ENCODE measurements at regions not wholly inside any gene's neighbourhood (a gene's known extent, or its start where the extent isn't known, plus 50 kb on each side); places are given as distances from the start of the nearest gene placed in this dataset.

- Histone ChIP-seq H3K9me3 (ENCODE audit: low read depth) (no peaks in the 10 kb centered on the region), H3K9me2 (replicated peaks; ENCODE audit: insufficient read depth) (no peaks in the 10 kb centered on the region), H3K4me3 (no peak overlapping the region), H3K79me2 (no peaks in the 10 kb centered on the region), H3K4me1 (ENCODE audit: insufficient read depth) (no peaks in the 10 kb centered on the region), H4K20me1 (ENCODE audit: insufficient read depth, poor library complexity, severe bottlenecking) (no peaks in the 10 kb centered on the region), H3K36me3 (replicated peaks; ENCODE audit: insufficient read depth, low read depth) (no peaks in the 10 kb centered on the region), H3K27me3 (no peaks in the 10 kb centered on the region), H2AFZ (no peak overlapping the region), H3K4me2 (no peak overlapping the region), H3K27ac (no peak overlapping the region)
- TF ChIP-seq, protein P1, sequence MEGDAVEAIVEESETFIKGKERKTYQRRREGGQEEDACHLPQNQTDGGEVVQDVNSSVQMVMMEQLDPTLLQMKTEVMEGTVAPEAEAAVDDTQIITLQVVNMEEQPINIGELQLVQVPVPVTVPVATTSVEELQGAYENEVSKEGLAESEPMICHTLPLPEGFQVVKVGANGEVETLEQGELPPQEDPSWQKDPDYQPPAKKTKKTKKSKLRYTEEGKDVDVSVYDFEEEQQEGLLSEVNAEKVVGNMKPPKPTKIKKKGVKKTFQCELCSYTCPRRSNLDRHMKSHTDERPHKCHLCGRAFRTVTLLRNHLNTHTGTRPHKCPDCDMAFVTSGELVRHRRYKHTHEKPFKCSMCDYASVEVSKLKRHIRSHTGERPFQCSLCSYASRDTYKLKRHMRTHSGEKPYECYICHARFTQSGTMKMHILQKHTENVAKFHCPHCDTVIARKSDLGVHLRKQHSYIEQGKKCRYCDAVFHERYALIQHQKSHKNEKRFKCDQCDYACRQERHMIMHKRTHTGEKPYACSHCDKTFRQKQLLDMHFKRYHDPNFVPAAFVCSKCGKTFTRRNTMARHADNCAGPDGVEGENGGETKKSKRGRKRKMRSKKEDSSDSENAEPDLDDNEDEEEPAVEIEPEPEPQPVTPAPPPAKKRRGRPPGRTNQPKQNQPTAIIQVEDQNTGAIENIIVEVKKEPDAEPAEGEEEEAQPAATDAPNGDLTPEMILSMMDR (IDR thresholded peaks at IDR 0.05; ENCODE audit: poor library complexity): no peak
- TF ChIP-seq EZH2 (IDR thresholded peaks at IDR 0.05; ENCODE audit: borderline replicate concordance): no peak
- TF ChIP-seq EZH2phosphoT487 (IDR thresholded peaks at IDR 0.05; ENCODE audit: low read depth, severe bottlenecking, unreplicated experiment): no peak
- WGBS (ENCODE audit: low lambda C conversion rate, missing lambda C conversion rate): 54% methylated on average over 3 of the region's 3 CpGs
- no peak for DNase-seq (ENCODE audit: low spot score)
Measured at GRCh38 chr2:220890931-220891330, 681.2 kb downstream of the EPHA4 start.

DNA sequence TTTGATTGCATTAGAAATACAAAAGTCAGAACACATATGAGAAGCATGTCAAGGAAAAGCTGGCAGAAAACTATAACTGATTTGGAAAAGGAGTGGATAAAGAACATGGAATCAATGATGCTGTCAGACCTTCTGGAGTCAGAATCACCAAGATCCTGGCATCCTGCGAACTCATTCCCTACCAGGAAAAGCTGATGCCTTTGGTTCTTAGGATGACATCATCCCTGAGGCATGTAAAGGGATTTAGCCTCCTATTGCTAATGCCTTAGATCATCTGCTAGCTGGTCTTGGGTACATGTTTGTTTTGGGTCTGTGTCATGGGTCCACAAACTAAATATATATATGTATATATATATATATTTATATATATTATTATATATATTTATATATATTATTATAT is 680.7 kb downstream of the EPHA4 start:
- TF ChIP-seq, protein P1 (IDR thresholded peaks at IDR 0.05; ENCODE audit: poor library complexity): no peak
- no peak for TF ChIP-seq EZH2phosphoT487 (IDR thresholded peaks at IDR 0.05; ENCODE audit: low read depth, severe bottlenecking, unreplicated experiment)
- no peak for TF ChIP-seq EZH2 (IDR thresholded peaks at IDR 0.05; ENCODE audit: borderline replicate concordance)
- H3K4me2 ChIP-seq: no peak overlapping the region
- H3K9me3 ChIP-seq (ENCODE audit: low read depth): no peaks in the 10 kb centered on the region
- H3K79me2 ChIP-seq: no peaks in the 10 kb centered on the region
- H3K9me2 ChIP-seq (replicated peaks; ENCODE audit: insufficient read depth): no peaks in the 10 kb centered on the region
- no peaks in the 10 kb centered on the region for H3K4me1 ChIP-seq (ENCODE audit: insufficient read depth)
- no peak overlapping the region for H3K4me3 ChIP-seq
- peak; percentile 64 for DNase-seq (ENCODE audit: low spot score)
- no peak overlapping the region for H2AFZ ChIP-seq
- no peak overlapping the region for H3K27ac ChIP-seq
- no peaks in the 10 kb centered on the region for H3K27me3 ChIP-seq
- 20% methylated on average over 1 of the region's 1 CpG for WGBS (ENCODE audit: low lambda C conversion rate, missing lambda C conversion rate)
- H3K36me3 ChIP-seq (replicated peaks; ENCODE audit: insufficient read depth, low read depth): no peaks in the 10 kb centered on the region
- no peaks in the 10 kb centered on the region for H4K20me1 ChIP-seq (ENCODE audit: insufficient read depth, poor library complexity, severe bottlenecking)

GRCh38 chr2:220892018-220892634 is 680.0 kb downstream of the EPHA4 start:
- Histone ChIP-seq H3K9me2 (replicated peaks; ENCODE audit: insufficient read depth) (no peaks in the 10 kb centered on the region), H3K4me1 (ENCODE audit: insufficient read depth) (no peaks in the 10 kb centered on the region), H3K27me3 (no peaks in the 10 kb centered on the region), H3K27ac (no peak overlapping the region), H3K9me3 (ENCODE audit: low read depth) (no peaks in the 10 kb centered on the region), H2AFZ (no peak overlapping the region), H4K20me1 (ENCODE audit: insufficient read depth, poor library complexity, severe bottlenecking) (no peaks in the 10 kb centered on the region), H3K4me2 (no peak overlapping the region), H3K4me3 (no peak overlapping the region), H3K36me3 (replicated peaks; ENCODE audit: insufficient read depth, low read depth) (no peaks in the 10 kb centered on the region), H3K79me2 (no peaks in the 10 kb centered on the region)
- no peak for DNase-seq (ENCODE audit: low spot score)
- WGBS (ENCODE audit: low lambda C conversion rate, missing lambda C conversion rate): 92% methylated on average over 5 of the region's 5 CpGs
- TF ChIP-seq, protein P1 (IDR thresholded peaks at IDR 0.05; ENCODE audit: poor library complexity): no peak
- TF ChIP-seq EZH2 (IDR thresholded peaks at IDR 0.05; ENCODE audit: borderline replicate concordance) (no peak), EZH2phosphoT487 (IDR thresholded peaks at IDR 0.05; ENCODE audit: low read depth, severe bottlenecking, unreplicated experiment) (no peak)

All from hepatocyte (in vitro differentiated cells).